CD4-positive, alpha-beta T cell treated with Interleukin-4 for 4 hours (primary cell): ENCODE measurements at regions not wholly inside any gene's neighbourhood (a gene's known extent, or its start where the extent isn't known, plus 50 kb on each side); places are given as distances from the start of the nearest gene placed in this dataset.
"Not testable (repeated sequence)": the region's sequence is repeated elsewhere in the genome, so short reads cannot be mapped to it uniquely, and the experiment has no call there.

ENCODE experiments used
- DNase-seq: peaks from one replicate; pipeline ENCODE4 v3.0.0-alpha.2; 2020

DNA sequence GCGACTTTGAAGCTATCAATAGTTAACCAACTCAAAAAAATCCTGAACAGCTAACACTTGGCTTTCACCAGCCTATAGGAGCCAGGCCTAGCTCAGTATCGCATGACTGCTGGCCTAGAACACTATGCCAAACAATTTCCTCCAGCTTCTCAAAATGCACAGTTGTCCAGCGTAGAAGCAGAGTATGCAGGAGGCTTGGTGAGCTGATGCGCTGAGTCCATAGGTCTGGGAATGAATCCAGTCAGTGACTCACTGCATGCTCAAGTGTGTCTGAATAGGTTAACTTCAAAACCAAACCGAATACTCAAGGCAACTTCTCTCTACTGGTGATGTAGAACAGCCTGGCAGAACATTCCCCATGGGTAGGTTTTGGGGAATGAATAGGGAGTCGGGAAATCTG lies 201.8 kb upstream of the IRF2BP2 start:
- DNase-seq: not testable (repeated sequence)

DNA sequence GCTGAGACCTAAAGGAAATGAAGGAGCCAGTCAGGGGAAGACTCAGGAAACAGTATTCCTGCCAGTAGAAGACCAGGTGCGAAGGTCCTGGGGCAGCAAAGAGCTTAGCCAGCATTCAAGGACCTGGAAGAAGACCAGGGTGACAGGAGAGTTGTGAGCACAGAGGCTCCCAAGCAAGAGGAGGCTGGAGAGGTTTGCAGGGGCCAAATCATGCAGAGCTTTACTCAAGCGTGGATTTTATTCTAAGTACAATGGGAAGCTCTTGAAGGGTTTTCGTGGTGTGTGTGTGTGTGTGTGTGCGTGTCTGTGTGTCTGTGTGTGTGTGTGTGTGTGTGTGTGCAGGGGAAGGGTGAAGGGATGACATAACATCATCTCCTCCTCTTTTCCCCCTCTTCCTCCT lies 200.7 kb upstream of the IRF2BP2 start:
- DNase-seq: not testable (repeated sequence)

DNA sequence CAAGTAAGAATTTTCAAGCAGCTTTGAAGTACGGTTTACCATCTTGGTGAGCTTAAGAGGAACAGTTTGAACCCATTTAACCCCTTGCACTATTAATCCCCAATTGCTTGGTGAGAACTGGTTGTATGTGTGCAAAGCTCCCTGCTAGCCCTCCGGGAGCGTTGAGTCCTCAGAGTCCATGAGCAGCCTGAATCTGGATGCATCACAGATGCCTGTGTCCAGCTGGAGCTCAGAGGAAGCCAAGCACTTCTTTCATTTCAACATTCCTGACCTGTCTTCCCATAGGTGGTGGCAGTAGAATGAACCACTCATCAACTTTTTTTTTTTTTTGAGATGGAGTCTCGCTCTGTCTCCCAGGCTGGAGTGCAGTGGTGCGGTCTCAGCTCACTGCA lies 199.9 kb upstream of the IRF2BP2 start:
- DNase-seq: not testable (repeated sequence)

DNA sequence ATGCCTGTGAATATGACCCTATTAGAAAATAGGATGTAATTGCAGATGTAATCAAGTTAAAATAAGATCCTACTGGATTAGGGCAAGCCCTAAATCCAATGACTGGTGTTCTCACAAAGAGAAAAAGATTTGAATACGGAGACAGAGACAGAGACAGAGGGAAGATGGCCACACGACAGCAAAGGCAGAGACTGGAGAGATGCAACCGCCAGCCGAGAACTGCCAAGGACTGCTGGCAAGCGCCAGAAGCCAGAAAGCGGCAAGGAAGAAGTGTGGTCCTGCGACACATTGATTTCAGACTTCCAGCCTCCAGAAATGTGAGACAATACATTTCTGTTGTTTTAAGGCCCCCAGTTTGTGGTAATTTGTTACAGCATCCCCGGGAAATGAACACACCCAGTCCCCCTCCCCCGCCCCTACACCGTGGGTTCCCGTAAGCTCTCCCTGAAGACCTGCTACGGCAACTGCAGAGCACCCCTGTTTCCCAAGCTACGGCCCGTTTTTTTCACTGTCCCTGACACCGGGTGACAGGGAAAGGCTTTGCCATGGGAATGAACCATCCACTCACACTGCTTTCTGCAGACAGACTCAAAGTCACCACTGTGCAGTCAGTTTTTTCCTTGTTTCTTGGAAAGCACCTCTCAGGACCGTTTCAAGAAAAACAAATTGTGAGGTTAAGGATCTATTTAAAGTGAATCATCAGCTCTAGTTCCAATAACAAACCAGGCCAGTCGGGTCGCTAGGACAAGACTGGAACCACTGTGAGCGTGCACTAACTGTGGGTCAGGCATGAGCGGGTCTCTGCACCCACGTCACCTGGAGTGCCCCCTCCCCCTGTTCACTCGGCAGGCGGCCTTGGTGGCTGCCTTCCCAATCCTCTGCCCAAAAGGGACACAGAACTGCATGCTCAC lies 199.2 kb upstream of the IRF2BP2 start:
- not testable (repeated sequence) for DNase-seq

DNA sequence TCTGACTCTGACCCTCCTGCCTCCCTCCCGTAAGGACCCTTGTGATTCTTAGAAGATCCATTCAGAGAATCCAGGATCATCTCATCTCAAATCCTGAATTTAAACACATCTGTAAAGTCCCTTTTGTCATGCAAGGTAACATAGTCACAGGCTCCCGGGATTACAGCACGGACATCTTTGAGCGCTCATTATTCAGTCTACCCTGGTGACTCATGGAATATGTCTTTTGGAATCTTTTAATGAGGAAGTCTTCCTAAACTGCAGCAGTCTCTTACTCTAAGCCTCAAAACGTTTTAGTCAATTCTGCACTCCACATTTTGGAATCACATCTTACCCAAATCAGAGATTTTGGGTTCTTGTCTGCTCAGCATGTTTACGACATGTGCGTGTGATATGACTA lies 198.5 kb upstream of the IRF2BP2 start:
- DNase-seq: not testable (repeated sequence)

DNA sequence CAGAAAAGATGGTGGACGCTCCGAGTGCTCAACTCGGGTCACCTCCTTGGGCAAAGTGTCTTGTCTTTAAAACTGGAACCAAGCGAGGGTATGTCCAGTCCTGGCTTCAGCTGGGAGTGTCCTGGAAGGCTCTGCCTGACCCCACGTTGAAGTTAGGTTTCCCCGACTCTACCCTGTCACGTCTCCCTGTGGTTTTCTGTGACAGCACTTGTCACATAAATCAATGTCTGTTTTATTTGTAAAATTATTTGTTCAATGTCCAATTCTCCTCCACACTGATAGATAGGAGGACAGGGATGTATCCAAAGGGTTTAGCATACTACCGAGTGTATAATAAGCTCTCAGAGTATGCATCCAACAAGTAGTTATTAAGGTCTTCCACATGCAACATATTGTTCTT lies 197.7 kb upstream of the IRF2BP2 start:
- not testable (repeated sequence) for DNase-seq

DNA sequence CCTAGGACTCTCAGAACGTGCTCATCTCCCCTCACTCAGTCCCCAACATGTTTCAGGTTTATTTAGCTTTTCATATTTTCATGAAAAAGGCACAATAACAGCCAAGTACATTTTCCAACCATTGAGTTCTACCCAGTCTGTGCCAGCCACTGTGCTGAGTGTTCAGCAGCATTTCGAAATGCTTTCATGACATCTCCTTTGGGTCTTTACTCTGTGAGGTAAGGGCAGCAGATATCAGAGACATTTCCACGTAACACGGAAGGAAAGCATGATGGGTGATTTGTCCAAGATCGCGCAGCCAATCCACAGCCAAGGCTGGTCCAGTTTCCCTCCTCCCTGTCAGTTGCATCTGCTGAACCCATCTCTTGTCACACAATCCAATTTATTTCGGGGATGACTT lies 192.6 kb upstream of the IRF2BP2 start:
- DNase-seq: not testable (repeated sequence)

DNA sequence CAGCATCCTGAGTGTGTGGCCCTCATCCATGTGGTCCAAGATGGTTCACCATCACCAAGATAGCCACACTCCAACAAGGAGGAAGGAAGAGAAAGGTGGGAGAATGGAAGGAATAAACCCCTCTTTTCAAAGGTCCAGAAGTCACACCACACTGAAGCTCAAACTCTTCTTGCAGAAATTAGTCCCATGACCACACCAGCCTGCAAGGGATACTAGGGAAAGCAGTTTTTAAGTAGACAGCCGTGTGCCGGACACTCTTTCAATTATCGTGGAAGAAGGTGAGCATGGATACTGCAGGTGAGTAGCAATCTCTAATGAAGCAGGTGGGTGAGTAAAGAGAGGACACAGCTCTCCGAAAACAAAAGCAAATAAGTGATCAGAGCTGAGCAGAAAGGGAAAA lies 191.7 kb upstream of the IRF2BP2 start:
- DNase-seq: not testable (repeated sequence)

DNA sequence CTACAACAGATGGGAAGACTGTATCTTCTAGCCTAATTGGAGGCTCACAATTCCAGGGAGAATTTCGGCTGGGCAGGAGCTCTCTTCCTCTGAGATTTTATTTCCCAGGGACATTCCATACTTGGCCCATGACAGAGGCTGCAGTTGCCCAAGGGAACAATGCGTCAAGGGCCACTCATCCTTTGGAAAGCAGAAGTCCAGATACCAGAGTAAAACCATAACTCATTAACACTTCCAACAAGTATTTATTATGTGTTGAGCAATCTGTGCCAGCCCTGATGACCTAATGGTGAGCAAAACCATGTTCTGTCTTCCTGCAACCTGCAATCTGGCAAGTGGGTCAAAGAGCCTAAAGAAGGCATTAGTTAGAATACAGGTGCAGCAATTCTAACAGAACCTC lies 191.2 kb upstream of the IRF2BP2 start:
- not testable (repeated sequence) for DNase-seq

DNA sequence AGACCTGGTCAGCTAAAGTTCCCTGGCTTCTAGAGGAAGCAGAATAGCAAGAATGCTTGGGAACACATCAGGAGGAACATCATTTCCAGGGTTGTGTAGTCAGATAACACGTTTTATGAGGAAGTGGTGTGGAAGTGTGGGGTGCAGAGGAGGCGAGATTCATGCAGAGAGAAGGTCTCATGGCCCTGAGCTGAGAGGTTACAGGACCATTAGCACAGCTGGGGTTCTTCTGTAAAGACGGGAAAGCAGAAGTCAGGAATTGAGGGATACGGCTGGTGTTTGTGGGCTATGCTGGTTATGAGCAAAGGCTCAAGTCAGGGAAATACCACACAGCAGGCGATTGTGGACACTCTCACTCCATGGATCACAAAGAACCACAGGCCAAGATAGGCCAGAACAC lies 190.6 kb upstream of the IRF2BP2 start:
- DNase-seq: not testable (repeated sequence)

DNA sequence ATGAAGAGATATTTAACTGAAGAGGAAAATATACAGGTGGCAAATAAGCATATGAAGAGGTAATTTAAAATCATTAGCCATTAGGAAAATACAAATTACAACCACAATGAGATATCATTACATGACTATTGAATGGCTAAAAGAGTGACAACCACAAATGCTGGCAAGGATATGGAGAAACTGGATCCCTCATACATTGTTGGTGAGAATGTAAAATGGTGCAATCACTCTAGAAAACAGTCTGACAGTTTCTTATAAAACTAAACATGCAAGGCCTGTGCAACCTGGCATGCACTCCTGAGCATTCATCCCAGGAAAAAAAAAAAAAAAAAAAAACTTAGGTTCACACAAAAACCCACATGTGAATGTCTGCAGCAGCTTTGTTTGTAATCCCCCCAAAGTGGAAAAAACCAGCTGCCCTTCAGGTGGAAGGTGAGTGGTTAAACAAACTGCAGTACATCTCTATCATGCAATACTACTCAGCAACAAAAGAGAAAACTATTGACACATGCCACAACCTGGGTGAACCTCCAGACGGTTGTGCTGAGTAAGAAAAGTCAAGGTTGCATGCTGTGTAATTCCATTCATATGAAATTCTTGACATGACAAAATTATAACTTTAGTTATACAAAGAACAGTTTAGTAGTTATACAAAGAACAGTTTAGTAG lies 189.2 kb upstream of the IRF2BP2 start:
- not testable (repeated sequence) for DNase-seq

DNA sequence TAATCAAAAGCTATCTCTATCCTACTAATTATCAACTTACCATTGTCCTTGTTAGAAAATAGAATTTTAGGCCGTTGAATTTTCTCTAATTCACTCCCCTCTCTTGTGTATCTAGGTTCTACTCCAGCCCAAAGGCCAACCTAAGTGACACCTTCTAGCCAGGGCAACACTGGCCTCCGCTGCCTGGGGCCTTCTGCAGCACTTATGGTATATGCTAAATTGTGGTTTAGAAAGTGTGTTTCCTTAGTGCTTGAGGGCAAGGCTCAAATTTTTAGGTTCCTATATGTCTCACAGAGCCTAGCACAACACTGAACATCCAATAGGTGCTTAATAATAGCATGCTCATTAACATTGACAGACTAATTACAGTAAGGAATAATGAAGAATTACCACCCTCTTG lies 187.2 kb upstream of the IRF2BP2 start:
- DNase-seq: not testable (repeated sequence)

DNA sequence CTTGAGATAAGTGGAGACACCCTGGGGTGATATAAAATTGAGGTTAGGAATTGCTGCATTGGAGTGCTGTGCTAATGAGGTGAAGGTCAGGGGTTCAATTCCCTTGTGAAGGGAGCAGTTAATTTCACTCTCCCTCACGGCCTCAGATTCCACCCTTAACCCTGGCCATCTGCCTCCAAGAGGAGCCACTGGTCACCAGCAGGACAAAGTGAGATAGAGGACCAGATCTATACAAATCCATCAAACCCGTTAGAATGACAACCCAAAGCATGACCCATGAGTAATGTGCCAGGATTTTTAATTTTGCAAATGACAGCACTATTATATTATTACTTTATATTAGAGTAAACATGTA lies 186.4 kb upstream of the IRF2BP2 start:
- not testable (repeated sequence) for DNase-seq

DNA sequence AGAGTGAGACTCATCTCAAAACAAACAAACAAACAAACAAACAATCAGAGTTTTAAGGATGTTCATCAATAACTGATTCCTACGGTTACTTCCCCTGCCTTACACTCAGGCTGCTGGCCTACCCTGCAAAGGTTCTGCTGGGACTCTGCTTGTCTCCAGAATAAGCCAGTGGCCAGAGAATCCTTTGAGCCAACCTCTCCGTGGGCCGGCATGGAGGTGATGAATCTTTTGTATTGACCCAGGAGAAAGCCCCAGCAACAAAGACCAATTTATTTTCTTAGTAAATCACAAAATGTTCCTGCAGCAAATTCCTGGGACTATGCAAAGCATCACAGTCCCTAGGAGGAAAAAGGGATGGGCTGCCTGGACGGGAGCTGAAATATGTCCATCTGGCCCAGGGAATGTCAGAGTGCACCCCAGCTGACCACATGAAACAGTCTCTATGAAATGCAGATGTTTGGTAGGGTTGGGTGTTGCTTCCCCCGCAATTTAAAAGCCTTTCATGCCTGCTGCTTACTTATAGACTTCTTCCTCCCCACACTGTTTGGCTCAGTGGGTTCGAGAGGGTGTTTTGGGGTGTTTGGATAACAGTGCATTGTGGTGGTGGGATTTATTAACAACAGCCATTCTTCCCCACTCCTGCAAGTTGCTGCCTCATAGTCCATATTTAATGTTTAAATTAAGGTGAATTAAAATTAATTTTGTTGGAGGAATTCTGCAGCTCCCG lies 185.9 kb upstream of the IRF2BP2 start:
- DNase-seq: not testable (repeated sequence)

DNA sequence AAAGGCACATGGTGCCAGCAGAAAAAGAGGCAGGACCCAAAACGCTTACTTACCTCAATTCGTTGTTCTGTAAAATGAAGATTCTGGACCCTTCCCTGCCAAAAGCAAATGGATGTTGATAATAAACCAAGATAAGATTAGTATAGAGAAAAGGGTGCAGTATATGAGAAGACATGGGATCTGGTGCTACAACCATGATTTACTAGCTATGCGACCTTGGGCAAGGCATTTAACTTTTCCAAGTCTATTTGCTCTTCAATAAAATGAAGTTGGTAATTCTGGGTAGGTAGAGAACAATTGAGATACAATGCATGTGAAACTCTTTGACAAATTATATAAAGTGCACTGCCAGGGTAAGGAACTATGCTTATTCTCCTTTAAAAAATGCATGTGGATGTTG lies 185.0 kb upstream of the IRF2BP2 start:
- not testable (repeated sequence) for DNase-seq

DNA sequence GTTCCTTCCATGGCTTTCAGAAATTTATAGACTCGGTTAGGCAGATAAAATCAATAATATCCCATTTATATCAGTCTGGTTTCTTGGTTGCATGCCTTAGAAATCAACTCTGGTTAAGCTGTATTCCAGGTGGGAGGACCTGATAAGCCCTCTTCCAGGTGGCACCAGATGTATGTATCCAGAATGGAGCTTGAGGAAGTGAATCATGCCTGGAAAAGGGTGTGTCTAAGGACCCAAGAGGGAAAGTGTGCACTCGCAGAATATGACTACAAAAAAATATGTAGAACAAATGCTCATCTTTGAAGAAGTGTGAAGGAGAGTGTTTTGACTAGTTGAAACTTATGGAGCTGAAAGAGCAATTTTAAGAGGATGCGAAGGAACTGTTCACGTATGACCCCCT lies 184.5 kb upstream of the IRF2BP2 start:
- not testable (repeated sequence) for DNase-seq

DNA sequence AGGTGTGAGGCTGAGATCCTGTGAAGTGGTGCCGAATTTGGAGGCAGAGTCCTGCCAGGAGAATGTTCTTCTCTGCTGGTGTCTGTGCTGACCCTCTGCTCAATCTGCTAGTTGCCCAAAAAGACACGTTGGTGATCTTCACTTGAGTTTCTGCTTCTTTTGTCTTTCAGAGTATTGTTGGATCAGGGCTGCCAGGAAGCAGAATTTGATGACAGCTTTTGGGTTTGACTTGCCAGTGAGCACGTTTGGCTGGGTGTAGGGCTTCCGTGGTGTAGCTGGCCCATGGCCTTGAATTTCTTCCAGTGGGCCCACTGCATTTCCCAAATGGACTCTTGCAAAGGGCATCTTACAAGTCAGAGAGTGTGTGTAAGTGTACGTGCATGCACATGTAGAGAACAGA lies 183.9 kb upstream of the IRF2BP2 start:
- not testable (repeated sequence) for DNase-seq

DNA sequence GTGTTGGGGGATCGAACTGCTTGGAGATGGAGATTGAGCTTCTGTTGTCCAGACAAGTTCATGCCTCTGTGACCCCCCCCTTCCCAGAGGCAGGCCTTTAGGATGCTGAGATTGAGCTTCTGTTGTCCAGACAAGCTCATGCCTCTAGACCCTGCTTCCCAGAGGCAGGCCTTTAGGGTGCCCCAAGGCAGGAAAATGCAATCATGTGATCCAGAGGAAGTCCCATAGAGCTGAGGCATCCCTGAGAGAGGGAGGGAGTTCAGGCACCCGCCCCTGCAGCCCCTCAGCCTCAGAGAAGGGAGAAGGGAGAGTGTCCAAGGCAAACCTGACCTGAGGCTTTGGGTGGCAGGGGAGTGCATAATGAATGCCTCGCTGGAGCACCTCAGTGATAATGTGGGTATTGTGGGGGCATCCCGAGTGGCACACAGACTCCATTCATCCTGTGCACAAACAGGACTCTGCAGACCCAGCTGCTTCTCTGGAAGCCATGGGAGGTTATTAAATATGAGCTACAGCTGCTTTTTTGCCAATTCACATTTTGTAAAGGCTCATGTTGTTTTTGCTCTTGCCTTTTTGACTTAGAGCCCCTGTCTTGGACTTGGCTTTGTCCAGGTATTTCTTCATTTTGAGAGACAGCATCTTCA lies 182.4 kb upstream of the IRF2BP2 start:
- not testable (repeated sequence) for DNase-seq

DNA sequence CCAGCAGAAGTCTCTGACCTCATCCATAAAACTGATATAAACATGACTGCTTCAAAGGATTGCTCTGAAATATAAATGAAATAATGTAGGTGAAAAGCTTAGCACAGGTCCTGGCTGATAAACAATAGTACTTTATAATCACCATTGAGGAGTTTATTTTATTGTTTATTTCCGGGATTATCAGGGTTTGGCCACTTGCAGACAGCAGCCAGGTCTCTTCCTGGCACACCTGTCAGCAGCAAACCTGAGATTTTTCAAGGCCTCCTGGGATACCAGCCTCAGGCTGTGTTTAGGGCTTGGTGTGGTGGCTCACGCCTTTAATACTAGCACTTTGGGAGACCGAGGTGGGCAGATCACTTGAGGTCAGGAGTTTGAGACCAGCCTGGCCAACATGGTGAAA lies 181.6 kb upstream of the IRF2BP2 start:
- DNase-seq: not testable (repeated sequence)

DNA sequence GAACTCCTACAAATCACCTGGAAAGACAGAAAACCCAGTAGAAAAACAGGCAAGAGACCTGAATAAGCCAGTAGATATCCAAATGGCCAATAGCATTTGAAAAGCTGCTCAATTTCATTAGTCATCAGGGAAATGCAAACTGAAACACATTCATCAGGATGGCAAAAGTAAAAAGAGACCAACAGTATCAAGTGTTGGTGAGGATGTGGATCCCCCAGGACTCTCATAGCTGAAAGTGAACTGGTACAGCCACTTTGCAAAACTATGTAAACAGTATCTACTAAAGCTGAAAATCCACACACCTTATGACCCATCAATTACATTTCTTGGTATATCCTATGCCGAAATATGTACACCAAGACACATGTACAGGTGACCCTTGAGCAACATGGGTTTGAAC lies 180.4 kb upstream of the IRF2BP2 start:
- not testable (repeated sequence) for DNase-seq

DNA sequence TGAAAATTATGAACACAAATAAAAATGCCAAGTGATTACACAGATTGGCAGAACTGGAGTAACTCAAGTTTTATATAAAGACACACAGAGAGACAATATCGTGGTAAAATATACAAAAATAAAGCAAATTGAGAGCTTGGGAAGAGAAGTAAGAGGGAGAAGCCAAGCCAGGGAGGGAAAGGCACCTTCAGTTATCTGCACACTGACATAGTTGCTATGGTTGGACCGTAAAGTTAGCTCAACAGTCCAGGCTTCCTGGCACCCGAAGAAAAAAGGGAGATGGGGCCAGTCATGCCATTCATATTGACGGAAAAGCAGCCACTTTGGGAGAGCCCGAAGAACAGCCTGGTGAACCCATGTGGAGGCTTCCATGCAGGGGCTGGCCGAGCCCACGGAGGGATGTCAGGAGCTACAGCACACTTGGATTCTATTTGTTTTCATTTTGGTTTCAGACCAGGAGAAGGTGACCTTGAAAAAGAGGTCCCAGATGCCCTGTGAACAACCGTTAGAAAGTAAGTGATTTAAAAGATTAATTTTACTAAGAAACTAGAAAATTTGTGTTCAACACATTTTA lies 177.1 kb upstream of the IRF2BP2 start:
- DNase-seq: not testable (repeated sequence)

DNA sequence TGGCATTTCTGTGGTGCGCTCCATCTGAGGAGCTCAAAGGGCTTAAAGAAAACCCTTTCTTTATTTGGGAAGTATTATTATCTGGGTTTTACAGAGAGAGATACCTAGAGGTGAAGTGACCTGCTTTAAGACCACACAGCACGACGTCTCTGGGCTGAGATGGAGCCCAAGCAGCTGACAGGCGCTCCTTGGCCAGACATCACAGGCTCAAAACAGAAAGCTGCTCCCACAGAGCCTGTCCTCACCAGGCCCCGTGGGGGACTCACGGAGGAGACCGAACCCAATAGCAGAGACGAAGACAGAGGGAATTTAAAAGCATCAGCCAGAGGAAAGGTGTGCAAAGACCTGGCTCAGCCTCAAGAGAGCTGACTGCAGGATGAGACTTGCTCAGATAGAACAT lies 175.9 kb upstream of the IRF2BP2 start:
- DNase-seq: not testable (repeated sequence)
